WTC11 (cell line): ENCODE measurements at regions not wholly inside any gene's neighbourhood (a gene's known extent, or its start where the extent isn't known, plus 50 kb on each side); places are given as distances from the start of the nearest gene placed in this dataset.

Experiments used
- ZNF263 ChIP-seq: sonication (generic); formaldehyde crosslinking; IDR thresholded peaks from 2 replicates; pipeline ENCODE4 v1.8.1; 2022; ENCODE audit warnings: low read depth, mild to moderate bottlenecking, moderate library complexity, missing genetic modification reagents
- TF ChIP-seq, protein P1 (sequence below): fragments of 200-600 bp; IDR thresholded peaks from 2 replicates; pipeline ENCODE4 v1.8.0; 2022; ENCODE audit warnings: antibody characterized with exemption

DNA sequence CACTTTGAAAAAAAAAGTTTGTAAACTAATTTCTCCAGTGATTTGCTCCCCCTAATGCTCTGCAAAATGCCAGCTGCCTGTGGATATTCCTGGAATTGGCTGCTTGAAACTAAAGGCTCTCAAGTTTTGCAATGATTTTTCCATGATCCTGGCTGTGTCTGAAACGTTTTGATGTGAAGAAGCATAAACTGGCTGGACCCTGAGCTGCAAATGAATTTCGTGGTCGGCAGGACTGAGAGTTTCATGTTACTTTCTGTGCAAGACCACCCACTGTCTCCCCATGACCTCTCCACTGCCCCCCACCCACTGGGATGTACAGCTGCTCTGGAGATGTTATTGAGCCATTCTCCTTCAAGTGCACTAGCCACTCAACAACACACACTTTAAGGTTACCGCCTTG, 171.3 kb upstream of the SSTR4 start:
- TF ChIP-seq, protein P1, sequence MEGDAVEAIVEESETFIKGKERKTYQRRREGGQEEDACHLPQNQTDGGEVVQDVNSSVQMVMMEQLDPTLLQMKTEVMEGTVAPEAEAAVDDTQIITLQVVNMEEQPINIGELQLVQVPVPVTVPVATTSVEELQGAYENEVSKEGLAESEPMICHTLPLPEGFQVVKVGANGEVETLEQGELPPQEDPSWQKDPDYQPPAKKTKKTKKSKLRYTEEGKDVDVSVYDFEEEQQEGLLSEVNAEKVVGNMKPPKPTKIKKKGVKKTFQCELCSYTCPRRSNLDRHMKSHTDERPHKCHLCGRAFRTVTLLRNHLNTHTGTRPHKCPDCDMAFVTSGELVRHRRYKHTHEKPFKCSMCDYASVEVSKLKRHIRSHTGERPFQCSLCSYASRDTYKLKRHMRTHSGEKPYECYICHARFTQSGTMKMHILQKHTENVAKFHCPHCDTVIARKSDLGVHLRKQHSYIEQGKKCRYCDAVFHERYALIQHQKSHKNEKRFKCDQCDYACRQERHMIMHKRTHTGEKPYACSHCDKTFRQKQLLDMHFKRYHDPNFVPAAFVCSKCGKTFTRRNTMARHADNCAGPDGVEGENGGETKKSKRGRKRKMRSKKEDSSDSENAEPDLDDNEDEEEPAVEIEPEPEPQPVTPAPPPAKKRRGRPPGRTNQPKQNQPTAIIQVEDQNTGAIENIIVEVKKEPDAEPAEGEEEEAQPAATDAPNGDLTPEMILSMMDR = no peak
- no peak for TF ChIP-seq ZNF263
